Kidney (tissue), 13 donors: ENCODE measurements at regions not wholly inside any gene's neighbourhood (a gene's known extent, or its start where the extent isn't known, plus 50 kb on each side); places are given as distances from the start of the nearest gene placed in this dataset.

Source experiments
- DNase-seq, 5 donors: peaks; one replicate each; pipeline ENCODE4 v3.0.0-alpha.2; 2013 to 2020
- FAIRE-seq: peaks from 2 replicates; lab custom pipeline; 2012; peaks lifted over from hg19 to GRCh38; lab: Jason Lieb, UNC
- H3K27ac ChIP-seq, 2 donors: one replicate each; pipeline ENCODE4 v1.7.0; 2013; ENCODE audit warnings: low read depth in 2 of 2, low read length in 2 of 2, inconsistent platforms in 1 of 2
- H3K27me3 ChIP-seq: one replicate; pipeline ENCODE4 v1.7.1; 2013; ENCODE audit warnings: low read length, inconsistent platforms; ENCODE audit not compliant: control insufficient read depth, insufficient read depth
- H3K36me3 ChIP-seq, 3 donors: one replicate each; pipeline versions ENCODE4 v1.7.0 to v1.7.1; 2013; ENCODE audit warnings: low read length in 3 of 3, control low read depth in 1 of 3, inconsistent platforms in 1 of 3; ENCODE audit not compliant: insufficient read depth in 3 of 3, control insufficient read depth in 2 of 3
- H3K4me1 ChIP-seq, 3 donors: one replicate each; pipeline versions ENCODE4 v1.7.0 to v1.7.1; 2013; ENCODE audit warnings: low read length in 3 of 3, inconsistent platforms in 1 of 3, low read depth in 1 of 3; ENCODE audit not compliant: control insufficient read depth in 2 of 3, insufficient read depth in 2 of 3
- H3K4me3 ChIP-seq, 3 donors: one replicate each; pipeline versions ENCODE4 v1.7.0 to v1.8.1; 2013; ENCODE audit warnings: low read length in 3 of 3, control low read depth in 1 of 3, inconsistent platforms in 1 of 3
- H3K9ac ChIP-seq, 3 donors: one replicate each; pipeline versions ENCODE4 v1.7.0 to v1.7.1; 2013; ENCODE audit warnings: low read length in 3 of 3, control low read depth in 1 of 3, inconsistent platforms in 1 of 3
- H3K9me3 ChIP-seq, 3 donors: one replicate each; pipeline versions ENCODE4 v1.7.0 to v1.7.1; 2013; ENCODE audit warnings: low read length in 3 of 3, control low read depth in 1 of 3, inconsistent platforms in 1 of 3; ENCODE audit not compliant: control insufficient read depth in 2 of 3, insufficient read depth in 1 of 3
- intact Hi-C: fragments of 100-400 bp; cut with DNase I; formaldehyde crosslinking; loops from one replicate; pipeline ENCODE4 v1.11.1; 2022
- TF ChIP-seq, protein P1 (sequence below): IDR thresholded peaks from 3 replicates; pipeline ENCODE4 v1.5.1; 2012; ENCODE audit warnings: mild to moderate bottlenecking, moderate library complexity, borderline replicate concordance; ENCODE audit not compliant: insufficient read depth; ENCODE audit errors: extremely low read depth
- donor health status: control.
- donor health status: control.
- donor health status: control.
- donor health status: control.
- donor health status: control.
- donor health status: DM: yes; HTN: yes; CAD: no.
- donor health status: Normal renal cell carcinoma (clear cell type).

DNA sequence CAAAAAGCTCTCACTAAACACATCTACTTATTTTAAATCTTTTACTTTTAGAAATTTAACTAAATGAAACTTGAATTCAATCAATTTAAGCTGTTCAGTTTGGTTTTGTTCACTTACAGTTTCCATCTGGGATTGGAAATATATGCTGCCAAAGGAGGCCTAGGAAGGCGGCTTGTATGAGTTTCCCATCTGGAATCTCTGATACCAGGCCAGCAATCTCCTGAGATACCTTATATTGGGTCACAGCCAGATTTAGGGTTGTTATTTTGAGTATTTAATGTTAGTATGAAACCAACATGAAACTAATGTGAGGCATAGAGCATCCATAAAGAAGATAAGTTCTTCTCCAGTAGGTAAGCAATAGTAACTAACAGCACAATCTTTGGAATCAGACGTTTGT lies 94.6 kb downstream of the GMNC start:
- Histone ChIP-seq H3K27ac (no peak overlapping the region), H3K36me3 (no peaks in the 10 kb centered on the region), H3K27me3 (no peaks in the 10 kb centered on the region), H3K4me1 (no peaks in the 10 kb centered on the region), H3K4me3 (no peak overlapping the region), H3K9me3 (peaks cover 0 to under 1% (median 0%) of the 10 kb centered on the region in 3 donors), H3K9ac (no peak overlapping the region)
- intact Hi-C loops = no loop called here
- DNase-seq (no peak), FAIRE-seq (no peak)
- TF ChIP-seq, protein P1, sequence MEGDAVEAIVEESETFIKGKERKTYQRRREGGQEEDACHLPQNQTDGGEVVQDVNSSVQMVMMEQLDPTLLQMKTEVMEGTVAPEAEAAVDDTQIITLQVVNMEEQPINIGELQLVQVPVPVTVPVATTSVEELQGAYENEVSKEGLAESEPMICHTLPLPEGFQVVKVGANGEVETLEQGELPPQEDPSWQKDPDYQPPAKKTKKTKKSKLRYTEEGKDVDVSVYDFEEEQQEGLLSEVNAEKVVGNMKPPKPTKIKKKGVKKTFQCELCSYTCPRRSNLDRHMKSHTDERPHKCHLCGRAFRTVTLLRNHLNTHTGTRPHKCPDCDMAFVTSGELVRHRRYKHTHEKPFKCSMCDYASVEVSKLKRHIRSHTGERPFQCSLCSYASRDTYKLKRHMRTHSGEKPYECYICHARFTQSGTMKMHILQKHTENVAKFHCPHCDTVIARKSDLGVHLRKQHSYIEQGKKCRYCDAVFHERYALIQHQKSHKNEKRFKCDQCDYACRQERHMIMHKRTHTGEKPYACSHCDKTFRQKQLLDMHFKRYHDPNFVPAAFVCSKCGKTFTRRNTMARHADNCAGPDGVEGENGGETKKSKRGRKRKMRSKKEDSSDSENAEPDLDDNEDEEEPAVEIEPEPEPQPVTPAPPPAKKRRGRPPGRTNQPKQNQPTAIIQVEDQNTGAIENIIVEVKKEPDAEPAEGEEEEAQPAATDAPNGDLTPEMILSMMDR = no peak

DNA sequence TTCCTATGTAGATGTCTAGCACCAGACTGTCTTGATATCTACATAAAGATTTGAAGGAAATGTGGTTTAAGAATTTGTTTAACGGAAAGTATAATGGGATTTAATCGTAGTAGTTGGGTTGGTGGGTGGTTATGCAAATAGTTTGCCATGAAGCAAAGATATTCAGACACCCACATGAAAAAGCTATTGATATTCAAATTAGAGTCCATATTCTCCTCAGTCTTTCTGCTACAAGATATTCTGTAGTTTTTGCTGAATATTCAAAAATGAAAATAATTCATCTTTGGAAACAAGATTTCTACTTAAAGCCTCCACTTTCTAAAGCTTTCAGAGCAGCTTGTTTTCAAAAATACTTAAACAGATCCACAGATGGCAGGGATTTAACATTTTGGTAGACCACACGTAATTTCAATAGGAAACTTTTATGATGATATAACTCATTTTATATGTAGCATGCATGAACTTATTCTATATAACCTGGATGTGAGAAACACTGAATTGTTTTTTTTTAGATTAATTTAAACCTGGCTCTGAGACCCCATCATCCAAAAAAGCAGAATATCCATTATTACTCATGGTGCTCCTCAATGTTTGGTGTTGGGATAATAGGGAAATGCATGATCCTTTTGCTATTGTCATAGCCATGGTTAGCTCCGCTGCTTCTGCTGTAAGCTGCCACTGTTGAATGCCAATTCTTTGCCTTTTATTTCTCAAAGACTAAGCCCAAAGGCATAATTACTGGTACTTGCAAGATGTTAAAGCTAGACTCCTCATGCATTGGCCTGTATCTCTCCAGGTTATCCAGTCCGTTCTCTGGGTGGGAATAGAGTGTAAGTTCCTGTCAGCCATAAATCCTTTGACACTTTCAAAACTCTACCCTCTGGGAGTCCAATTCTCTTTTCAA lies 98.0 kb downstream of the GMNC start:
- intact Hi-C loops = no loop called here
- H3K9ac ChIP-seq = no peak overlapping the region
- FAIRE-seq = no peak

DNA sequence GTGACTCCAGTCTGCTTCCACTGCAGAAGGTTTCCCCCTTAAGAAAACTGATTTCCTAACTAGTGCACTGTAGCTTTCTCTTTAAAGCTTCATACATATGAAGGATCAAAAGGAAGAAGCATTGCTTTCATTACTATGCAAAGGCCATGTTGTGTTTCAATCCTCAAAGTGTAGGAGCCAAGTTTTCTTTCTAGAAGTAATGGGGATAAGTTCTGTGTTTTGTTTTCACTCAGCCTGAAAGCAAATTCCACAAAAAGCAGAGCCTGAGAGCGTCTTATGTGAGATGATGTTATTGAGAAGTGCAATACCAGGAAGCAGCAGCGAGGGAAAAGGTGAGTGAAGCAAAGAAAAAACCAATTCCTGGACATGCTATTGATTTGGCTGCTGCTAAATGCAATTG lies 99.7 kb downstream of the GMNC start:
- Histone ChIP-seq H3K9me3 (no peaks in the 10 kb centered on the region), H3K9ac (no peak overlapping the region), H3K27ac (no peak overlapping the region), H3K27me3 (no peaks in the 10 kb centered on the region), H3K4me1 (no peaks in the 10 kb centered on the region), H3K4me3 (no peak overlapping the region), H3K36me3 (no peaks in the 10 kb centered on the region)
- DNase-seq (no peak), FAIRE-seq (no peak)
- TF ChIP-seq, protein P1 = no peak
- intact Hi-C loops = no loop called here

More for the DNA sequence above, 98.0 kb downstream of the GMNC start:
- Histone ChIP-seq H3K4me3 (no peak overlapping the region), H3K4me1 (no peaks in the 10 kb centered on the region), H3K9me3 (no peaks in the 10 kb centered on the region), H3K27ac (no peak overlapping the region), H3K36me3 (no peaks in the 10 kb centered on the region), H3K27me3 (no peaks in the 10 kb centered on the region)
- TF ChIP-seq, protein P1 = no peak
- DNase-seq = no peak
